ENCODE measurements at regions not wholly inside any gene's neighbourhood (a gene's known extent, or its start where the extent isn't known, plus 50 kb on each side); places are given as distances from the start of the nearest gene placed in this dataset.
A peak's percentile ranks its signal among the peaks of the same experiment; 100 is the strongest.

- no peak for DNase-seq
- H3K9me3 ChIP-seq: peaks cover 0 to 6% (median 0%) of the 10 kb centered on the region in 12 donors
- no peaks in the 10 kb centered on the region for H3K36me3 ChIP-seq
- peak in 1 of 4 donors; percentile 59 for ATAC-seq
- no peak overlapping the region for H3K27ac ChIP-seq
- no peak for TF ChIP-seq POLR2A (IDR thresholded peaks at IDR 0.05)
- TF ChIP-seq CTCF (IDR thresholded peaks at IDR 0.05): no peak
- 91 to 96% (median 94%) methylated on average over 23 to 28 of the region's 28 CpGs for WGBS, 4 donors
- H3K4me1 ChIP-seq: peaks cover 0 to 13% (median 3%) of the 10 kb centered on the region in 12 donors
- intact Hi-C loops (cut with DNase I): no loop called here
- H3K4me3 ChIP-seq: no peak overlapping the region
- H3K27me3 ChIP-seq: peaks cover 0 to 43% (median 10%) of the 10 kb centered on the region in 9 donors
These were observed 222.7 kb upstream of the SOX1 start for GRCh38 chr13:111844222-111844671.

- peaks cover 0 to 6% (median 0%) of the 10 kb centered on the region in 12 donors for H3K9me3 ChIP-seq
- 90 to 96% (median 94%) methylated on average over 16 to 20 of the region's 20 CpGs for WGBS, 4 donors
- H3K36me3 ChIP-seq: no peaks in the 10 kb centered on the region
- TF ChIP-seq POLR2A (IDR thresholded peaks at IDR 0.05) (no peak), CTCF (IDR thresholded peaks at IDR 0.05) (no peak)
- no peak overlapping the region for H3K27ac ChIP-seq
- no peak overlapping the region for H3K4me3 ChIP-seq
- ATAC-seq (peak in 1 of 4 donors; percentile 45), DNase-seq (no peak)
- intact Hi-C loops (cut with DNase I): no loop called here
- peaks cover 0 to 47% (median 10%) of the 10 kb centered on the region in 9 donors for H3K27me3 ChIP-seq
- H3K4me1 ChIP-seq: peaks cover 0 to 13% (median 3%) of the 10 kb centered on the region in 12 donors
These were observed 222.3 kb upstream of the SOX1 start for GRCh38 chr13:111844682-111845081.

GRCh38 chr13:111845621-111846351 is 221.2 kb upstream of the SOX1 start:
- intact Hi-C loops (cut with DNase I): no loop called here
- Histone ChIP-seq H3K4me1 (peaks cover 0 to 13% (median 3%) of the 10 kb centered on the region in 12 donors), H3K36me3 (no peaks in the 10 kb centered on the region), H3K9me3 (peaks cover 0 to 6% (median 0%) of the 10 kb centered on the region in 12 donors), H3K4me3 (no peak overlapping the region), H3K27ac (peak overlapping the region in 2 of 12 donors; percentile 22 to 35), H3K27me3 (peaks cover 0 to 56% (median 13%) of the 10 kb centered on the region in 9 donors)
- no peak for TF ChIP-seq POLR2A (IDR thresholded peaks at IDR 0.05)
- TF ChIP-seq CTCF (IDR thresholded peaks at IDR 0.05): no peak
- no peak for DNase-seq
- no peak for ATAC-seq
- 7 to 21% (median 12%) methylated on average over 15 to 29 of the region's 29 CpGs for WGBS, 4 donors

- 21 to 31% (median 24%) methylated on average over 14 of the region's 14 CpGs for WGBS, 4 donors
- Histone ChIP-seq H3K27ac (peak overlapping the region in 3 of 12 donors; percentile 20 to 35 (median 22)), H3K36me3 (no peaks in the 10 kb centered on the region), H3K4me3 (no peak overlapping the region), H3K4me1 (peaks cover 0 to 13% (median 3%) of the 10 kb centered on the region in 12 donors), H3K27me3 (peaks cover 0 to 61% (median 13%) of the 10 kb centered on the region in 9 donors), H3K9me3 (peaks cover 0 to 6% (median 0%) of the 10 kb centered on the region in 12 donors)
- ATAC-seq (peak in 2 of 4 donors; percentile 59 to 77), DNase-seq (no peak)
- TF ChIP-seq POLR2A (IDR thresholded peaks at IDR 0.05): no peak
- no peak for TF ChIP-seq CTCF (IDR thresholded peaks at IDR 0.05)
- intact Hi-C loops (cut with DNase I): no loop called here
These were observed 220.4 kb upstream of the SOX1 start for GRCh38 chr13:111846391-111847159.
